ENCODE measurements at regions not wholly inside any gene's neighbourhood (a gene's known extent, or its start where the extent isn't known, plus 50 kb on each side); places are given as distances from the start of the nearest gene placed in this dataset.
"Not testable (repeated sequence)": the region's sequence is repeated elsewhere in the genome, so short reads cannot be mapped to it uniquely, and the experiment has no call there.

DNA sequence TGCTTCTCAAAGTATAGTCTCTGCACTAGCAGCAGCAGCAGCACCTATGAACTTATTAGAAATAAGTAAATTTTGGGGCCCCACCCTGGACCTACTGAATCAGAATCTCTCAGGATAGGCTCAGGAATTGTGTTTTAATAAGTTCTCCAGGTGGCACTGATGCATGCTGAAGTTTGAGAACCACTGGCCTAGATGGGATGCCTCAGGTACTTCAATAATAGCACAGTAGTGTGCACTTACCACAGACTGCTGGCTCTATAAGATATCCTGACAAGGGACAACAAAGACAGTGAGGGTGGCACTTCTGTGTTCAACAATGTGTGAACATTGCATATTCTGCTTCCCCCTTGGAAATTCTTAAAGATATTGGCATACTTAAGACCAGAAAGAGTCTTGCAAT is 64.7 kb upstream of the HABP2 start:
- ChIA-PET CTCF (no interaction called here), POLR2A (no interaction called here)
- DNase-seq (ENCODE audit: extremely low spot score), result no peak
- no peak for TF ChIP-seq NFRKB (IDR thresholded peaks at IDR 0.05)
- TF ChIP-seq FOXA1 (IDR thresholded peaks at IDR 0.05), result no peak
- TF ChIP-seq FOXM1 (IDR thresholded peaks at IDR 0.05; ENCODE audit: borderline replicate concordance), result no peak
- TF ChIP-seq FOXK2 (IDR thresholded peaks at IDR 0.05), result no peak
- TF ChIP-seq, protein P1, sequence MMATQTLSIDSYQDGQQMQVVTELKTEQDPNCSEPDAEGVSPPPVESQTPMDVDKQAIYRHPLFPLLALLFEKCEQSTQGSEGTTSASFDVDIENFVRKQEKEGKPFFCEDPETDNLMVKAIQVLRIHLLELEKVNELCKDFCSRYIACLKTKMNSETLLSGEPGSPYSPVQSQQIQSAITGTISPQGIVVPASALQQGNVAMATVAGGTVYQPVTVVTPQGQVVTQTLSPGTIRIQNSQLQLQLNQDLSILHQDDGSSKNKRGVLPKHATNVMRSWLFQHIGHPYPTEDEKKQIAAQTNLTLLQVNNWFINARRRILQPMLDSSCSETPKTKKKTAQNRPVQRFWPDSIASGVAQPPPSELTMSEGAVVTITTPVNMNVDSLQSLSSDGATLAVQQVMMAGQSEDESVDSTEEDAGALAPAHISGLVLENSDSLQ (IDR thresholded peaks at IDR 0.05), result no peak
- TF ChIP-seq LEF1 (IDR thresholded peaks at IDR 0.05; ENCODE audit: borderline replicate concordance), result no peak

DNA sequence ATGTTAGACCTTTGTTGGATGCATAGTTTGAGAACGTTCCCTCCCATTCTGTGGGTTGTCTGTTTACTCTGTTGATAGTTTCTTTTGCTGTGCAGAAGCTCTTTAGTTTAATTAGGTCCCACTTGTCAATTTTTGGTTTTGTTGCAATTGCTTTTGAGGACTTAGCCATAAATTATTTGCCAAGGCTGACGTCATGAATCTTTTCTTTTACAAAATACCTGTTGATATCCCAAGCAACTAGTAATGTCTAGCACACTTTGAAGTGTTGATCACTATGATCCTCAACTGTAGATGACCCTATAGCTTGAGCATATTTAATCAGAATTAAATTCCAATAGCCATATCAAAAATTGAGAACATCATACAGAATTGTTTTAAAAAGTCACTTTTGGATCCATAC is 63.3 kb upstream of the HABP2 start:
- DNase-seq (ENCODE audit: extremely low spot score); CTCF ChIA-PET; POLR2A ChIA-PET: not testable (repeated sequence)

DNA sequence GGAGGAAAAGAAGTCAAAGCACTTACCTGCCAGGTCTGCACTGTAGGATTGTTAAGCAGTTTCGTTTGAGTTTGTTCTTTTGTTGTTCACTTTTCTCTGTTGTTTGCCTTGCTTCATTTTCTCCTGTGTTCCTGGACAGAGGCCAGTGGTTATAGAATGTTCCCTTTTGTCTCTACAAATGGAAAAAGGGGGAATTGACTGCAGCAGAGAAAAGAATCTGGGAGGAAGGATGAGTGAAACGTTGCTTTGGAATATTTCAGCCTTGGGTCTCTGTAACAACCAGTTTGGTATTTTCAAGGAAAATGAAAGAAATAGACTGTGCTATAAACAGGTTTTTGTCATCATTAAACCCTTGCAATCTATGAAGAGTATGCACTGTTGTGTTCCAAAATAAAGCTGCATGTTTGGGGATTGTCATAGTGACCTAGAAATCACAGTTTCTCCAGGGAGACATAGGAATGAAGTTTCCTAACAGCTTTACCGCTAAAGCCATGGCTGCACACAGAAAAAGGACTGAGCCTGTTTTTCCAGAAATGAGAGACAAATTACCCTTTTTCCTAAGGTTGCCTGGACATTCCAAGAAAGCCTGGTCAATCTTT is 60.8 kb upstream of the HABP2 start:
- no peak for TF ChIP-seq SUZ12 (IDR thresholded peaks at IDR 0.05)
- TF ChIP-seq BHLHE40 (IDR thresholded peaks at IDR 0.05; ENCODE audit: borderline replicate concordance), result no peak
- no peak for TF ChIP-seq FOXM1 (IDR thresholded peaks at IDR 0.05; ENCODE audit: borderline replicate concordance)
- TF ChIP-seq CTBP1 (IDR thresholded peaks at IDR 0.05; ENCODE audit: borderline replicate concordance), result no peak
- no peak for TF ChIP-seq L3MBTL2 (conservative IDR thresholded peaks at IDR 0.05)
- TF ChIP-seq FOXK2 (IDR thresholded peaks at IDR 0.05), result no peak
- no peak for TF ChIP-seq NFRKB (IDR thresholded peaks at IDR 0.05)
- TF ChIP-seq TARDBP (IDR thresholded peaks at IDR 0.05), result no peak
- no peak for TF ChIP-seq ZNF384 (IDR thresholded peaks at IDR 0.05)
- TF ChIP-seq LEF1 (IDR thresholded peaks at IDR 0.05; ENCODE audit: borderline replicate concordance), result no peak
- no peak for TF ChIP-seq ELF4 (IDR thresholded peaks at IDR 0.05)
- TF ChIP-seq HDGF (IDR thresholded peaks at IDR 0.05; ENCODE audit: borderline replicate concordance), result no peak
- TF ChIP-seq FOXA1 (IDR thresholded peaks at IDR 0.05), result no peak
- TF ChIP-seq, protein P1 (IDR thresholded peaks at IDR 0.05), result no peak
- TF ChIP-seq SP1 (IDR thresholded peaks at IDR 0.05), result no peak
- no peak for TF ChIP-seq ARNT (IDR thresholded peaks at IDR 0.05)
- ChIA-PET POLR2A (no interaction called here), CTCF (no interaction called here)
- DNase-seq (ENCODE audit: extremely low spot score), result no peak

DNA sequence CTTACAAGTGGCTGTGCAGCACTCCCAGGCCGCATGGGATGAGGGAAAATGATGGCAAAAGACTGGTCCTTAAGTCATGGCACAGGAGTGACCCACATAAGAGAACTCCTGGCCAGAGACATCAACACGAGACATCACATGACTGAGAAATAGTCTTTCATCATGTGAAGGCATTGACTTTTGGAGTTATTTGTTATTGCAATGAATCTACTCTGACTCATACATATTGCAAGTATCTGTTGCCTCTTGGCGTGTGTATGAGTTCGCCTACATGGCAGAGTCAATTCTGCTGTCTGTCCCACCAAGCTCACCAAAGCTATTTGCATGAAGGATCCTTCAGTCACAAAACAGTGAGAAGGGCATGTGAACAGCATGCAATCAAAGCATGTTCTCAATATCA is 59.7 kb upstream of the HABP2 start:
- no peak for TF ChIP-seq CTBP1 (IDR thresholded peaks at IDR 0.05; ENCODE audit: borderline replicate concordance)
- no peak for TF ChIP-seq L3MBTL2 (conservative IDR thresholded peaks at IDR 0.05)
- no peak for TF ChIP-seq LEF1 (IDR thresholded peaks at IDR 0.05; ENCODE audit: borderline replicate concordance)
- TF ChIP-seq HDGF (IDR thresholded peaks at IDR 0.05; ENCODE audit: borderline replicate concordance), result no peak
- TF ChIP-seq FOXK2 (IDR thresholded peaks at IDR 0.05), result no peak
- TF ChIP-seq FOXA1 (IDR thresholded peaks at IDR 0.05), result no peak
- TF ChIP-seq ZNF384 (IDR thresholded peaks at IDR 0.05), result no peak
- TF ChIP-seq BHLHE40 (IDR thresholded peaks at IDR 0.05; ENCODE audit: borderline replicate concordance), result no peak
- no peak for TF ChIP-seq ARNT (IDR thresholded peaks at IDR 0.05)
- TF ChIP-seq SUZ12 (IDR thresholded peaks at IDR 0.05), result no peak
- CTCF ChIA-PET, result interaction anchor here (0.6 kb wide), 1 partner anchor 9 kb away, joined by 3 read pairs; no protein-coding TSS in a partner anchor

DNA sequence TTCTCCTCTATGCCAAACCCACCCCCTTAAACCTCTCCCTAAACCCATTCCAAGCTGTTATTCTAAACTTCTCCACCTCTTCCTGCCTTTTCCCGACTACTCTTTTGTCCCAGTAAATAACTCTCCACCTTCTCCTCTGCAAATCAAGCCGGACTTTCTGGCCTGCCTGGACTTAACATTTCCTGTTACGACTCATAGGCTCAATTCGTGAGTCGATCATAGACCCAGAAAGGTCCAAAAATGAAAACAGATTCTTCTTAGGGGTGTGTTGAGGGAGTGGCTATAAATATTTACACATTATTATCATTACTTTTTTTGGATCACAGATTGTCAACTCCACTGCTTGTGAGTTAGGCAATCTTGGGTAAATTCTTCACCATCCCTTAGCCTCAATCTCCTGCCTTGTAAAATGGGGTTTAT is 59.0 kb upstream of the HABP2 start:
- no peak for DNase-seq (ENCODE audit: extremely low spot score)
- TF ChIP-seq FOXK2 (IDR thresholded peaks at IDR 0.05) (no peak), ELF4 (IDR thresholded peaks at IDR 0.05) (no peak), FOXM1 (IDR thresholded peaks at IDR 0.05; ENCODE audit: borderline replicate concordance) (no peak), SUZ12 (IDR thresholded peaks at IDR 0.05) (no peak), TARDBP (IDR thresholded peaks at IDR 0.05) (no peak), NFRKB (IDR thresholded peaks at IDR 0.05) (no peak), HDGF (IDR thresholded peaks at IDR 0.05; ENCODE audit: borderline replicate concordance) (no peak), L3MBTL2 (conservative IDR thresholded peaks at IDR 0.05) (no peak), CTBP1 (IDR thresholded peaks at IDR 0.05; ENCODE audit: borderline replicate concordance) (no peak), ARNT (IDR thresholded peaks at IDR 0.05) (no peak), SP1 (IDR thresholded peaks at IDR 0.05) (no peak), LEF1 (IDR thresholded peaks at IDR 0.05; ENCODE audit: borderline replicate concordance) (no peak), BHLHE40 (IDR thresholded peaks at IDR 0.05; ENCODE audit: borderline replicate concordance) (no peak), FOXA1 (IDR thresholded peaks at IDR 0.05) (no peak), ZNF384 (IDR thresholded peaks at IDR 0.05) (no peak)
- TF ChIP-seq, protein P1 (IDR thresholded peaks at IDR 0.05), result no peak
- POLR2A ChIA-PET, result no interaction called here
- CTCF ChIA-PET, result no interaction called here

More for the DNA sequence above, 59.7 kb upstream of the HABP2 start:
- no peak for DNase-seq (ENCODE audit: extremely low spot score)
- POLR2A ChIA-PET, result no interaction called here

DNA sequence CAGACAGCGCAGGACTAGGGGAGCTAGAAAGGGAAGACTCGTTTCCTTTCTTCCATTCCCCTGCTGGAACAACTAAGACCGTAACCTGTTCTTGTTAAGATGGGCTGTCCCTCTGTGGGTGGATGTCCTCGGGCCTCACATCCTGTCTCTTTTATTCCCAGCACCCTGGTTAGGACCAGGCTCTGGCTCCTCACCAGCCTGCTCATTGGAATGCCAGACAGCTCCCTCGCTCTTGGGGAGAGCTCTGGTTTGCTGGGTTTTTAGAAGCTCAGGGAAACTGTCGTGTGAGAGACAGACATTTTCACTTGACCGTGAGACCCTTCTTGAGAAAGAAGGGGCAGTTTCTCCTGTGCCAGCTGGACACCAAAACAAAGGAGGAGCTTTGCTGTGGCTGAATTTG is 58.1 kb upstream of the HABP2 start:
- TF ChIP-seq FOXA1 (IDR thresholded peaks at IDR 0.05) (no peak), HDGF (IDR thresholded peaks at IDR 0.05; ENCODE audit: borderline replicate concordance) (no peak), SP1 (IDR thresholded peaks at IDR 0.05) (no peak), ZNF384 (IDR thresholded peaks at IDR 0.05) (no peak), ARNT (IDR thresholded peaks at IDR 0.05) (no peak), FOXM1 (IDR thresholded peaks at IDR 0.05; ENCODE audit: borderline replicate concordance) (no peak), TARDBP (IDR thresholded peaks at IDR 0.05) (no peak), FOXK2 (IDR thresholded peaks at IDR 0.05) (no peak), BHLHE40 (IDR thresholded peaks at IDR 0.05; ENCODE audit: borderline replicate concordance) (no peak)
- TF ChIP-seq, protein P1 (IDR thresholded peaks at IDR 0.05), result no peak
- CTCF ChIA-PET, result no interaction called here
- no peak for DNase-seq (ENCODE audit: extremely low spot score)
- POLR2A ChIA-PET, result no interaction called here

Measured in HEK293T (cell line).